MM.1S (cell line): ENCODE measurements at regions not wholly inside any gene's neighbourhood (a gene's known extent, or its start where the extent isn't known, plus 50 kb on each side); places are given as distances from the start of the nearest gene placed in this dataset.

Source experiments
- CTCF ChIP-seq: fragments of 300-600 bp; sonication (generic); IDR thresholded peaks from 2 replicates; pipeline ENCODE4 v1.5.1; 2016; ENCODE audit warnings: antibody characterized with exemption, low read length, mixed read lengths
- EZH2 ChIP-seq: fragments of 300-600 bp; sonication (generic); optimal IDR thresholded peaks from 2 replicates; pipeline ENCODE3; 2017; ENCODE audit warnings: low read depth, mild to moderate bottlenecking, antibody characterized with exemption, low read length, mixed read lengths
- EZH2phosphoT487 ChIP-seq: fragments of 300-600 bp; sonication (generic); IDR thresholded peaks from 2 replicates; pipeline ENCODE4 v1.6.1; 2018; ENCODE audit warnings: antibody characterized with exemption, low read length

GRCh38 chr10:20668985-20669384, 228.1 kb downstream of the NEBL start:
- TF ChIP-seq CTCF: no peak
- TF ChIP-seq EZH2: no peak
- TF ChIP-seq EZH2phosphoT487: no peak
